HG03095 (cell line): ENCODE measurements at regions not wholly inside any gene's neighbourhood (a gene's known extent, or its start where the extent isn't known, plus 50 kb on each side); places are given as distances from the start of the nearest gene placed in this dataset.

Experiments used
- ATAC-seq: cut with Tn5 transposase; IDR thresholded peaks from one replicate; pipeline ENCODE4 v1.9.1; 2021; ENCODE audit warnings: moderate library complexity; ENCODE audit not compliant: unreplicated experiment

- no peak for ATAC-seq
These were observed 316.1 kb upstream of the TPM1 start for GRCh38 chr15:62726461-62726860.

DNA sequence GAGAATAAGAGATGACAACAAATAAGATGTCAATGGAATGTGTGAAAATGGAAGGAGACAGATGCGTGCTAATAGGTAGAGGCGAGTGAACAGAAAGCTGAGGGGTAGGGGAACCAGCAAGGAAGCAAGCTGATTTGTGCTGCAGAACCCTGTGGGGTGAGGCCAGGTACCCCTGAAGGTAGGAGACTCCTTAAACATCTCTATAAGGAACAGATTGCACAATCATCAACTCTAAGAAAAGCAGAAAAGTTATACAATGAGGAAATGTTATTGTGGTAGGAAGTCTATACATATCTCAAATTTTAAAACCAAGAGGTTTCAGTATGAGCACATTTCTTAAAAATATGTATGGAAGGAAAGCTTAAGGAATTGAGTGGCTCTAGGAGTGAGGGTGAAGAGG lies 315.0 kb upstream of the TPM1 start:
- ATAC-seq, result no peak

DNA sequence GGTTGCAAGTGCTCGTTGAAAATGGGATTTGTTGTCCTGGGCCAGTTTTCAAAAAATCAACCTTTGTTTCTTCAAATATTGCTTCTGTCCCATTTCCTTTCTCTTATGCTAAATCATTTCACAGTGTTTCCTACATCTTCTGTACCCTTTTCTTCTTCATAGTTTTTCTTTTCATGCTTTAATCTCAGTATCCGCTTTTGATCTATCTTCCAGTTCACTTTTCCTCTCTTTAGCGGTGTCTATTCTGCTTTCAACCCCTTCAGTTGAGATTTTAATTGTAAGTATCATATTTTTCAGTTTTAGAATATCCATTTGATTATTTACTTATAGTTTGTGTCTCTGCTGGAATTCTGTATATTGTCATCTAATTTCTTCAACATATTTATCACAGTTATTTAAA lies 311.7 kb upstream of the TPM1 start:
- no peak for ATAC-seq

GRCh38 chr15:62732078-62732477 lies 310.5 kb upstream of the TPM1 start:
- no peak for ATAC-seq

- no peak for ATAC-seq
These were observed 307.8 kb upstream of the TPM1 start for GRCh38 chr15:62734706-62735105.

GRCh38 chr15:62736756-62737155 lies 305.8 kb upstream of the TPM1 start:
- no peak for ATAC-seq

DNA sequence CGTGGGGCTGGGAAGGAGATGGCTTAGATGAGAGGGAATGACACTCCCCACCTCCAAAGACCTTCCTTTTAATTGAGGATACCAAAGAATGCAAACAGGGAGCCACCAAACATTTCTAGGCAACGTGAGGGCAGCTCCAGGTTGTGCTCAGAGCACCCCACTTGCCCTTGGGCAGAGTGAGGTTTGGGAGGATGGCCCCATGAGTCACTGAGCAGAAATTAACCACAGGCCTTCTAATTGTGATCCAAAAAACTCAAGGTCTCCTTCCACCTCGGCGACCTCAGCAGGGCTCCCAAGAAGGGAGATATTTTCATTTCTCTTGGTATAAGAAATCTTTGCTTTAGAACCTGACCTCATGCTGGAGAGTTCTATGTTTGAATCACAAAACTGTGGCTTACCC lies 305.0 kb upstream of the TPM1 start:
- ATAC-seq, result no peak

GRCh38 chr15:62739082-62739481 lies 303.5 kb upstream of the TPM1 start:
- ATAC-seq, result no peak

DNA sequence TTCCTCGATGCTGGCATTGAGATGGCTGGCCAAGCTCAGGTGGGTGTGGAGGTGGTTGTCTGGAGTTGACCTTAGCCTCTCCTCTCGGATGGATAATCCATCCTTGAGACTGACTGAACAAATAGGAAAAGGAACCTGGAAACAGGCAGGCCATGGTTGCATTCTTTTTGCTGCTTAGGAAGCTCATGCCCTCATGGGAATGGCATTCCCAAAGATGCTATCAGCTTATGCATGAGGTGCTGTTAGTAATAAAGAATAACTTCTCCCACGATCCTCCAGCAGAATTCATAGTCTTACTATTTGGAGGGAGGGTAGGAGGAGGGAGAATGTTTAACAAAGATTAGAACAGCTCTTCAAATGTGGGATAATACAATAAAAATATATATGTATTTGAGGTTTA lies 303.0 kb upstream of the TPM1 start:
- no peak for ATAC-seq

GRCh38 chr15:62740141-62741004 lies 302.2 kb upstream of the TPM1 start:
- ATAC-seq, result no peak

DNA sequence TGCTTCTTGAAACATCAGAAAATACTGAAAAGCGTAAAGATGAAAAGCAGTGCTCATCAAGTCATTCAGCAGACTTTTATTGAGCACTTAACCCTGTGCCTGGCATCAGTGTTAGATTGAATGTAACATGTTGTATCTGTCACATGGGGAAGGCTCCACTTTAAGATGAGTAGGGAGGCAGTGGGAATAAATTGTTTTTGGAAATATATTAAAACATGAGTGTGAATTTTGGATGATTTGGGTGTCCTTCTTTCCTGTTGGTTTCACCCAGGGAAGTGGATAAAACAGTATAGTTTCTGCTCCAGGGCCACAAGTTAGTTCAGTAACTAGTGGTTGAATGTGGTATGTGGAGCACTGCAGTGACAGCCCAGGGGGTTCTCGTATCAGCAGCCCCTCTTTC lies 301.4 kb upstream of the TPM1 start:
- no peak for ATAC-seq

DNA sequence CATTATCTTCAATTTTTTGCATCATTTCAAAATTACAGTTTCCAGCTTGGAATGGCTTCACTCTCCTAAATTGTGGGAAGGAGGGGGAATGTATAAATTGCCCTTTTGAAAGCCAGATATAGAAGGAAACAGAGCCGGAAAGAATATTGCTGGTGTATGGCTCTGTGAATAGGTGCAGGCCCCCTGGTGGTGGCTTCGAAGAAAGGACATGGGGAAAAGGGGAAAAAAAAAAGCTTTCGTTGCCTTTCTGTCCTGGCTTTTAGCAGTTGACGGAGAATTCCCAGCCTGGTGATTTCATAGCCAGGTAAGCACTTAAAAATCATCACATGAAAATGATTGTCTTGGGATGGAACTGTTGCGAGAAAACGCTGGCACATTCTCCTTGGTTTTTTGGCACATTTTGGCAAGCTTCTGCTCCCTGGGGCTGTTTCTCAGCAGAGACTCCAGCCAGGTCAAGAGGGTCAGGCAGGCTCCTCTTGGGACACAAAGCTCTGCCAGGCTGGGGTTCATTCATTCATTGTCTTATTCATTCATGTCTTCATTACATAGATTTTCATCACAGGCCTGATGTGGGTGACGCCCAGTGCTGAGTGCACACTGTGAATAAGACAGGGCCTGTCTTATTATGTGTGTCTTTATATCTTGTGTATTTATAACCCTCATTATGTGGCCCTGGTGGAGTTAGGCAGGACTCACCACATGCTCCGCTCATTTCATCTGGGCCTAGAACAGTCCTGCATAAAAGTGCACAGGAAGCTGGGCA lies 300.0 kb upstream of the TPM1 start:
- no peak for ATAC-seq

- ATAC-seq, result no peak
These were observed 296.8 kb upstream of the TPM1 start for GRCh38 chr15:62745621-62746225.

DNA sequence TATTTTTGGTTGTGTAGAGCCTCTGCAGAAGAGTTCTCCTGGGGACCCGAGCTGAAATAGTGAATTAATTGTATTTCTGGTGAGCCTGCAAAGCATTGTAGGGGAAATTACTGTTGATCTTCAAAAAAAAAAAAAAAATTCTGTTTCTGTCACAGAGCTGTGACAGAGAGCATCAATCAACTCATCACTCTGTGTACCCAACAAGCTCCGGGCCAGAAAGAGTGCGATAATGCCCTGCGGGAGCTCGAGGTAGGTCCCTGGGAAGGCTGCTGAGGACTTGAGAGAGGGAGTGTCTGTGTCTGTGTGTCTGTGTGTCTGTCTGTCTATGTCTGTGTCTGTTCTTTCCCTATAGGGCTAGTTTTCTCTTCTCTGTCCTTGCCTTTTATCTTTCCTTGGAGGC lies 294.4 kb upstream of the TPM1 start:
- no peak for ATAC-seq

DNA sequence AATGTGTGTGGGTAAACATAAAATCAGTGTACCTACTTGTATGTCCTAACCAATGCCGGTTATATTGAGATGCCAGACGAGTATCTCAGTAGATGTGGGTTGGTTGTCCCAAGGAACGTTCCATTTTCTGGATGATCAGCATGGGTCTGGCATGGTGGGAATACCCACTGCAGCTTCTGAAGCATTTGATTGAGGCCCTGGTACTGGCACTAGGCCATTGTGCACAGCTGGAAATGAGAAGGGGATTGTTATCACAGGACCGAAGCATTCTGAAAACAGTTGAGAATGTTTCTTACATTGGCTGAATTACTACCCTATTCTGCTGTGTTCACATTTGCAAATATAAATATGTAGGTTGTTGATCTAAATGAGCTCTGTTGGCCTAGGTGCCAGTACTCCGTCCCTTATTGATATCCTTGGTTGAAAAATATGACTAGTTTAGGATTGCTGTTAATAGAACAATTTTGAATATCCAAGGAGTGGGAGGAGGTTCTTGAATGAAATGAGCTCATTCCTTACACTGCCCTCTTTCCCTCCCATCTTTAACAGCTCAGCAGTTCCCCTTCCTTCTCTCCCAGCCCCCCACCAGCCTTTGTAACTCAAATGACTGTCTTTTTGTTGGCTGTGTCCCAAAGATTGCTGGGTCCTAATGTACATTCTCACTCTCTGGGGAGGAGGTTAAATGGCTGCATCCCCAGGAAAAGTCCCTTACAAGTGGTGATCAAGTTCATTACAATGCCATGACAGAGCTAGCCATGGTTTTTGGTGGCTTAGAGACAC lies 293.3 kb upstream of the TPM1 start:
- ATAC-seq, result no peak

DNA sequence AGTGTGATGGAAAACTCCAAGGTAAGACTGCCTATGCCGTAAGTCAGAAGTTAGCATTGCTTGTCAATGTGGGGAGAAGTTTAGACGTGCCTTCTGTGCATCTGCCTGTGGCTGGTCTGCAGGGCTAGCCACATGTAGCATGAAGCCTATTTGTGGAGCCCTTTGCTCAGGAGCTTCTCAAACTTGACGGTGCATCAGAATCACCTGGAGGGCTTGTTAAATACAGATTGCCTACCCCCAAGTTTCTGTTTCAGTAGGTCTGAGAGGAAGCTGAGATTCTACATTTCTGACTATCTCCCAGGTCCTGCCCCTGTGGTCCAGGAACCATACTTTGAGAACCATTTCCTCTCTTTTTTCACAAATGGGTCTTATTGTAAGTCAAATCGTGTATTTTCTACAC lies 292.1 kb upstream of the TPM1 start:
- no peak for ATAC-seq

GRCh38 chr15:62752657-62753517 lies 289.7 kb upstream of the TPM1 start:
- ATAC-seq, result no peak

DNA sequence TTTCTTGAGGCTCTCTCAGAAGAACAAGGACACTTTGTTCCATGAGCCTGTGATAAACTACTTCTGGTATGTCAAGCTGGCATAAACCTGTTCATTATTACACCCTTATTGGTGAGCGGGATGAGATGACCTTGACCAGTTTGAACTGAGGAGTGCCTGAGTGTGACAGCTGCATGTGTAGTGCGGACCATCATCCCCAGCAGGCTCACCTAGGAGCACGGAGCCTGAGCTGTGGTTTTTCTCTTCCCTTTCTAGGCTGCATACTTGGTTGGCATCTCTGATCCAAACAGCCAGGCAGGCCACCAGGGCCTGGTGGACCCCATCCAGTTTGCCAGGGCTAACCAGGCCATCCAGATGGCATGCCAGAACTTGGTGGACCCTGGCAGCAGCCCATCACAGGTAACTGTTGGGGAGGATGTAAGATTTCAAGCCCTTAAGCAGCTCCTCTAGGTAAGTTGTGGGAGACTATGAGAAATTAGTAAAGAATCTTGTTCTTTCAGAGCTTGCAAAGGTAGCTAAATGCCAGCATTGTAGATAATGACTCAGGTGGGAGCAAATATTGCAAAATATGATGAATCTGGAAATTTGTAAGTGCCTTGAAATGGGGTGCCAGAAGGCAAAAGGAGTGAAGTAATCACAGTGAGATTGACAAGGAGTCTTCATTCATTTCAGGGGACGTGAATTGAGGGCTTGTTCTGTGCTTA lies 288.9 kb upstream of the TPM1 start:
- no peak for ATAC-seq

GRCh38 chr15:62756326-62756994 lies 286.1 kb upstream of the TPM1 start:
- ATAC-seq, result no peak
